DMS114 treated with DMSO at 0.1 percent for 48 hours (cell line): ENCODE measurements at regions not wholly inside any gene's neighbourhood (a gene's known extent, or its start where the extent isn't known, plus 50 kb on each side); places are given as distances from the start of the nearest gene placed in this dataset.

Experiments
- DNase-seq: peaks from one replicate; lab custom pipeline; 2025; ENCODE audit not compliant: unreplicated experiment; lab: John Stamatoyannopoulos, UW

DNA sequence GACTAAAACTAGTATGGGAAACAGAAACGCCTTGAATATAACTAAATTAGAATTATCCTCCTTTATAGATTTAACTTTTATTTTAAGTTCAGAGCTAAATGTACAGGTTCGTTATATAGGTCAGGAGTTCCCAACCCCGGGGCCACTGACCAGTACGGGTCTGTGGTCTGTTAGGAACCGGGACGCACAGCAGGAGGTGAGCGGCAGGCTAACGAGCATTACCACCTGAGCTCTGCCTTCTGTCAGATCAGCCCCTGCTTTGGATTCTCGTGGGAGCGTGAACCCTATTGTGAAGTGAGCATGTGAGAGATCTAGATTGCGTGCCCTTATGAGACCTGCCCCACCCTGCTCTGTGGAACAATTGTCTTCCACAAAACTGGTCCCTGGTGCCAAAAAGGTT lies 51.0 kb downstream of the FAT4 start:
- DNase-seq: no peak

DNA sequence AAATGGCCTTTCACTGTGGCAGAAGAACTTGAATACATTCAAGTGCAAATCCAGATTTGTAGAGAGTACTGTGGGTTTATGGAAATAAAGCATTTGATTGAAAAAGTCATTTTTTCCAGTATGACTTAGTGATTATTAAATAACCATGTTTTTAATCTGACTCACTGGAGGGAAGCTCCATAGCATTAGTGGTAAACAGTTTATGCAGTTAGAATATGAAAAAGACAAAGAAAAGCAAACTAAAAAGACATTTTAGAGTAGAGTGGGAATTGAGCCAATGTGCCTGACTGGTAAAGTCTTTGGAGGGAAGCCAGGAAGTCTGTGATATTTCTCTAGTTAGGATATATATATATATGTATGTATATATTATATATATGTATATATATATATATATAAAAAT lies 53.4 kb downstream of the FAT4 start:
- no peak for DNase-seq

GRCh38 chr4:125368671-125369081 lies 53.9 kb downstream of the FAT4 start:
- DNase-seq: no peak

DNA sequence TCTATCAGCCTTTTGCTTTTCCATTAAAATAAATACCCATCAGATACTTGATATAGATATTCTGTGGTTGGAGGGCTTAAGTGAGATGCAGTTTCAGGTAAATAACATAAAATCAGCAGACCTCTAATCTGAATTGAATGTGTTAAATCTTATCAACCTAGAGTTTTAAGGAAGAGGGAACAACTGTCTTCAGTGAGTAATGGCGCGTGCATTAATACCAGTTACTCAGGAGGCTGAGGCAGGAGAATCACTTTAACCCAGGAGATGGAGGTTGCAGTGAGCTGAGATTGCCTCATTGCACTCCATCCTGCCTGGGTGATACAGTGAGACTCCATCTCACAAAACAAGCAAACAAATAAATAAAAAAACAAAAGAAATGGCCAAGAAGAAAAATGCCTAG lies 54.3 kb downstream of the FAT4 start:
- DNase-seq: no peak

- no peak for DNase-seq
These were observed 55.7 kb downstream of the FAT4 start for GRCh38 chr4:125370478-125370877.

- no peak for DNase-seq
These were observed 68.2 kb downstream of the FAT4 start for GRCh38 chr4:125382995-125383394.

DNA sequence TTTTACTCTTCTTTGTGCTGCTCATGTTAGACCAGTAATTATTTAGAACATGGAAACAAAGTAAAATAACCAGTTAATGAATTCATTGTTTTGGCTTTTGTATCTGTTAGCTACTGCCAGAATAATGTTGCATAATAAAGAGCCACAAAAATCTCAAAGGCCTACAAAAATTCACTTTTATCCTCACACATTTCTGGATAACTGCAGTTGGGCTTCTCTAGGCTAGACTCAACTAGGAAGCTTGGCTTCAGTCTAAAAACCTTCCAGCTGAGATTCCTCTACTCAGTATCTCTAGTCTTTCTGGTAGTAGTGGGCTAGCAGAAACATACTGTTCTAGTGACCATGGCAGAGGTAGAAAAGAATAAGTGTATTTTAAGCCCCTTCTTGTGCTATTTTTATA lies 73.0 kb downstream of the FAT4 start:
- no peak for DNase-seq

DNA sequence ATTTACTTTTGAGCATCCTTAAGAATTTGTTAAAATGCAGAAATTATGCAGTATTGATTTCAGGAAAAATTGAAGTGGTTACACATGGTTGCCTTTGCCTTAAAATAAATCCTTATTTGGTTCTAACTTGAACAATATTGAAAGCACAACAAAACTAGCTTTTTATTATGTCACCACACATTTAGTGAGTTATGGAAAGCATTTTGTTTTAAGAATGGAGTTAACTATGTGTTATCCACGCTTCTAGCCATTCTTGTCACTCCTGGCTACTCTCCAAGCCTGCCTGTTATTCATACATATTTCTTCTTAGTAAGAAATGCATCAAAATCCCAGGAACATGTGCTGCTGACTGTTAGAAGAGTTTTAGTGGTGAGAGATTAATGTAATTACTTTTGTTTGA lies 73.9 kb downstream of the FAT4 start:
- DNase-seq: no peak

DNA sequence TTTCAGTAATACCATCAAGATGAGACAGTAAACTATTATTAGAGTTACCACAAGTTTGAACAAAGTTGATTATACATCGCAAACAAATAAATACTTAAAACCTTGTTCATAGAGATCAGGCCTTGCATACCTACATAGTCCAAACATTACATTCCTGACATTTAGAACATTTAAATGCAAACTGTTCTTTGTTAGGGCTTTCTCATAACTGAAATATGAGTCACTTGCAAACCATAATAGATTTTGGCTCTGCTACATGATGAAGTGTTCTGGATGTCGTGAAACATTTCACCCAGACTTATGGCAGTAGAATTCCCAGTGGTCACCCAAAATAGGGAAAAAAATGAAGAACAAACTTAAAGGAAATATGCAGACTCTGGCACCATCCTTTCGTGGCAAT lies 75.0 kb downstream of the FAT4 start:
- no peak for DNase-seq

- no peak for DNase-seq
These were observed 75.4 kb downstream of the FAT4 start for GRCh38 chr4:125390126-125390525.

DNA sequence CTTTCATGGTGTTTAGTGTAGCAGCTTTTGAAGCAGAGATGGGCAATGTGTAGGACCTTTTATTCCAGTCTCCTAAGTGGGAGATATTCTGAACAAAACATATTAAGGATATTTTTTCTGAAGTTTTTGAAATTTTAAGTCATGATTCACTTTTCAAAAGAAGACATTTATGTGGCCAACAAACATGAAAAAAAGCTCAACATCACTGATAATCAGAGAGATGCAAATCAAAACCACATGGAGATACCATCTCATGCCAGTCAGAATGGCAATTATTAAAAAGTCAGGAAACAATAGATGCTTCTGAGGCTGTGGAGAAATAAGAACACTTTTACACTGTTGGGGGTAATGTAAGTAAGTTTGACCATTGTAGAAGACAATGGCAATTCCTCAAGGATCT lies 76.0 kb downstream of the FAT4 start:
- DNase-seq: no peak

DNA sequence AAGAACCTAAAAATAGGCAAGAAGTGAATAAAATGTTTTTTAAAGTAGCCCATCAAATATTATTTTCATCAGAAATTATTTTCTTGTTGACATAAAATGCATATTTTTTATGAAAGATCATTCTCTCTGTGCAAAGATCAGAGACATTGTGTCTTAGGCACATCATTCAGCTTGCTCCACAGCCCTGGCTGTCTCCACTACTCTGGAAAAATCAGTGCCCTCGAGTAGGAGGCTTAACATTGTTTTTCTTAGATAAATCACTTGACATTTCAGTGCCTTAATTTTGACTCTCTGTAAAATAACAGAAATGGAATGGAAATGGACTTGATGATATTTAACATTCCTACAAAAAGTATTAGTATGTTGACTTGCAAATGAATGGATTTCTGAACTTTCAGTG lies 77.9 kb downstream of the FAT4 start:
- no peak for DNase-seq

GRCh38 chr4:125393825-125394224 lies 79.1 kb downstream of the FAT4 start:
- DNase-seq: no peak

- no peak for DNase-seq
These were observed 82.5 kb downstream of the FAT4 start for GRCh38 chr4:125397226-125397625.

DNA sequence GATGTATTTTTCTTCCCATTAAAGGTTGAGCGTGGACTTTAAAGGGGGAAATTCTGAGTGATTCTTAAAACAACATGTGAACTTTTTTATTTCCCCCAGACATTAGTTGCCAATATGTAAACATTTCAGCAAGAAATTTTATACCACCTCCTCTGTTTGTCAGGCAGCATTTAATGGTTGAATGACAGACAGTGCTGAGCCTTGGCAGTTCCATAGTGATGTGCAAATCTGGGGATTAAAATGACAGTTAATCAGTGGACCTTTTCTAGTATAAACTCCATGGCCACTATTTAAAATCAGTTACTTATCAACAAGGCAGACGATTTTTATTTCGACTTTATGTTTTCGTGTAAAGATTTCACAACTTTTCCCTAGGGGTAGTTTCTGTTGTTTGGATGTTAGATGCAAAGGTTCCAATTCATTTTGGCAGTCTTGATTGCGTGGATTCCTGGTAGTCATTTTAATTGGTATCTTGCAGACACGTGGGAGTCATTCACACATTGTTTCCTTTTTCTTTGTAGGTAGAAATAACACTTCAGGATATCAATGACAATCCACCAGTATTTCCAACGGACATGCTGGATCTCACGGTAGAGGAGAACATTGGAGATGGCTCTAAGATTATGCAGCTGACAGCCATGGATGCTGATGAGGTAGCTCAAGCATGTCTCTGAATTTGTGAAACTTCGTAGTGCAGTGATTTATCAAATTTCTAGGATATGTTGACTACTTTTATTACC lies 83.7 kb downstream of the FAT4 start:
- no peak for DNase-seq

DNA sequence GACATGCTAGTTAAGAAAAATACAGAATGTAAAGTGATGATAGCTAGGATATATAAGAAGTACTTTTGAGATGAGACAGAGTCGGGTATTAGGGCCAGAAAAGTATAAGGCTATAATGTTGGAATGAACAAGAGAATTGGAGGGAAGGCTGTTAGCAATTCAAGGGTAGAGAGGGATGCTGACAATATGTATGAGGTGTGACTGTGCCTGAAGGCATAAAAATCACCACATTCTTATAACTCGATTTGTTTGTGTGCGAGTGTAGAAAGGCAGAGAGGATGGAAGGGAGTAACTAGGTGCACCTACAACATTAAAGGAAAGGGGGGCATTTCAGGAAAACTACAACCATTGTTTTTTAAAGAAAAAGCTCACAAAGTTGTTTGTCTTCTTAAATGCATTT lies 86.0 kb downstream of the FAT4 start:
- DNase-seq: no peak

DNA sequence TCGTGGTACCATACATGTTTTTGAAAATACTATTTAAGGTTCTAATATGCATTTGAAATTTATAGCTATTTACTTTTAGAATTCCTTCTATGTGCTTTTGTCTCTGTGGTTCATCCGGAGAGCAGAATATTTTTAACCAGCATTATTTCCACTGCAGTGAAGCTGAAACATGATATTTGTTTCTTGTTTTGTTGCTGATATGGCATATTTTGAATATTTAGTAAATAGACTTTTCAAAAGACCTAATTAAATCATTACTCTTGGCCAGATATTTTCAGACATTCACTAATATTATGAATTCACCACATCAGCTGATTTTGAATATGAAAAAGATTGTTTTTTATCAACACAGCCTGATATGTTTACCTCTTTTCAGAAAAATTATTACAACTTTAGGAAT lies 87.0 kb downstream of the FAT4 start:
- no peak for DNase-seq

DNA sequence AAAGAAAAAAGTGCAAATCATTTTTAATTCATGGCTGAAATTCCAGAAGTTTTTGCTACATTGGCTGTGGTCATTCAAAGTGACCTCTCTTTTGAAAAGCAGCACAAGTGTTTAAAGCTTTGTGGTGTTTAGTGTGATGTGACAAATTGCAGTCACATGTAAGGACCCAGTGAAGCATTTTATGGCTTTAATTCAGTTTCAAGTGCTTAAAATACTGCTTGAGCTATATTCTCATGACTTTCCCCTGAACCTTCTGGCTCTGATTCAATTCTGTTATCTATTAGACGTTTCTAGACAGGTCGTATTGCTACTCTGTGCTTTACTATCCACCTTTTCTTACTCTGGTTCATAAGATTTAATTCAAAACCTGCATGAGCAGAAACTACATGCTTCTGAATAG lies 105.8 kb downstream of the FAT4 start:
- no peak for DNase-seq

DNA sequence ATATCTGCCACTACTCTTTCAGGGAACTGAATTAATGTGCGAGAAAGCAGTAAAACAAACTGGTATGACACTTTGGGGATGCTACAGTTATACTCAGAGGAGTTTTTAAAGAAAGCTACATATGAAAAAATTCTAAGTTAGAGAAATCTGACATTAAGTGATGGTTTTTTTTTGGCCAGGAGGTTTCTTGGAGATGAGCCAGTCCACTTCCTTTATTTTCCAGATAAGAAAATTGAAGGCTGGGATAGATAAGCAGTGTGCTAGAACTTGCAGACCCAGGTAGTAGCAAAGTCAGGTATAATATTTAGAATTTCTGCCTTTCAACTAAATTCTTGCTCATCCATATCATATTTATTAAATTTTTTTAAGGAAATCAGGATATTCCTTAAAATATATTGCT lies 106.8 kb downstream of the FAT4 start:
- no peak for DNase-seq

DNA sequence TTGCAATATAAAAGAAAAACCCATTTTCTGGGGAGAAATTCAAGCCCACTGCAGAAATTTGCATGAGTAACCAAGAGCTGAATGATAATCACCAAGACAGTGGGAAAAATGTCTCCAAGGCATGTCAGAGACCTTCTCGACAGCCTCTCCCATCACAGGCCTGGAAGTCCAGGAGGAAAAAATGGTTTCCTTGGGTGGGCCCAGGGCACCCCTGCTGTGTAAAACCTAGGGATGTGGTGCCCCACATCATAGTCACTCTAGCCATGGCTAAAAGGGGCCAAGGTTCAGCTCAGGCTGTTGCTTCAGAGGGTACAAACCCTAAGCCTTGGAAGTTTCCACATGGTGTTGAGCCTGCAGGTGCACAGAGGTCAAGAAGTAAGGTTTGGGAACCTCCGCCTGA lies 108.4 kb downstream of the FAT4 start:
- DNase-seq: no peak

DNA sequence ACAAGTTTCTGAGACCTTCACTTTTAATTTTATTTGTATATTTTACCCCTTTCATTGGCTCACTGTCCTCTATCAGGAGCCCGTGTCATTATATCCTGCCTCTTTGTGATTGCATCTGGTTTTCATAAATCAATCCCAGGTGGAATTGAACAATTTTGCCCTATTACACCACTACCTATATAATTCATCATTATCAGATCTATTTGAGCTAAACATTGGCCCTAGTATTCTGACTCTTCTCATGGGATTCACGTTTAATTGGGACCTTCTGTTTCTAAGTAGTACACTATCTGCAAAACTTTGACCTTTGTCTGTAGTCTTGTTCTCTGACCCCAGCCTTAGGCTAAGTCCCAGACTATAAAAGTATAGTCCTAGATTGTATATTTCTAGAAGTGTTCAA lies 114.1 kb downstream of the FAT4 start:
- DNase-seq: no peak

DNA sequence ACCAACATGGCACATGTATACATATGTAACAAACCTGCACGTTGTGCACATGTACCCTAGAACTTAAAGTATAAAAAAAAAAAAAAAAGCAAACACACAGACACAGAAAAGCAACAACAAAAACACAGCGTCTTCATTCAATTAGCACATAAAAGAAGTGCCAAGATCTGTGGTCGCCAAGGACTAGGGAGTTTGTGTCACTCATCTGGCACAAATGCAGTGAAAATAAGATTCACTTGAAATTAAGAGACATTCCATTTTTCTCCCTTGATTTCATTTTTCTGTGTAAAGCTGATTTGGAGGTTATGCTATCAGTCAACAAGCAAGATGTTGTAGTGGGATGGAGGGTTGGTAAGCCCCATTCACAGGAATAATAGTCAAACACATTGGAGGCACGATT lies 115.3 kb downstream of the FAT4 start:
- no peak for DNase-seq

DNA sequence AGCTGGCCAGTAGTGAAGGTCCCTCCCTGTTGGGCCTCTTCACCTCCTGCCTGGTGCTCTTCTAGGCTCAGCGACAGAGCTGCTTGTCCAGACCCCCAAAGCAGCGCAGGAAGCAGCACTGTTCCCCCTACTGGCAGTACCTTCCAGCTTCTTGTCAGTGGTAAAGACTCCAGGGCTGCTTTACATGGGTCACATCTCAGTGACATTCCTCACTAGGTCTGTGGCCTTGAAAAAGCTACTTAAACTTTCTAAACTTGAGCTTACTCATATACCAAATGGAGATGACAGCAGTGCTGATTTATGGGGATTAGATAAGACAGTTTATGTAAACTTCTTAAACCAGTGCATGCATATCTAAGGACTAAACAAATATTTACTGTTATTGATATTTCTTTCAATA lies 117.3 kb downstream of the FAT4 start:
- DNase-seq: no peak

DNA sequence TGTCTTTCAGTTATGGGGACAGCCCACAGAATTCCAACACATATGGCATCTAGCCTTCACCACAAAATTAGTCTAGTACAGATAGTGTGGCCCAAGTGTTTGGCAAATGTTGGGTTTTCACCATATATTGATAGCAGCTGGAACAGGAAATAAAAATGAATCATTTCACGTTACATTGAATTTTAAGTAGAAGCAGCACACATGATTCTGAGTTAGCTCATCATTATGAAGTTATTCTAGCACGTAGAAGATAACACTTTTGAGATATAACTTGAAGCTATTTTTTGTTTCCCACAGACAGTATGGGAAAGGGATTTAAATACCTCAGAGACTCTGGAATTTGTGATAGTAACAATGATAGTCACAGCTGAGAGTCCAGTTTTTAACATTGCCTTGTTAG lies 118.7 kb downstream of the FAT4 start:
- DNase-seq: no peak
